CD4-positive, alpha-beta T cell (primary cell): ENCODE measurements at regions not wholly inside any gene's neighbourhood (a gene's known extent, or its start where the extent isn't known, plus 50 kb on each side); places are given as distances from the start of the nearest gene placed in this dataset.
A peak's percentile ranks its signal among the peaks of the same experiment; 100 is the strongest.

Source experiments
- ATAC-seq: fragments of 200-7000 bp; cut with Tn5 transposase; one replicate; pipeline ENCODE4 v1.10.0; 2022; ENCODE audit warnings: mild to moderate bottlenecking; ENCODE audit not compliant: poor library complexity
- CTCF ChIA-PET: fragments of 350-600 bp; sonication (Branson Sonifier 250); formaldehyde crosslinking; loops from one replicate; lab custom pipeline; 2021; ENCODE audit warnings: antibody characterized with exemption, inconsistent platforms; lab: Charles Lee
- POLR2A ChIA-PET: fragments of 350-600 bp; sonication (Branson Sonifier 250); formaldehyde crosslinking; loops from one replicate; lab custom pipeline; 2021; ENCODE audit warnings: antibody characterized with exemption, inconsistent platforms; lab: Charles Lee
- DNase-seq, 14 experiments: peaks; one replicate each; pipeline ENCODE4 v3.0.0-alpha.2; 2013 to 2020; ENCODE audit warnings: mixed read lengths in 2 of 14
- H3K27ac ChIP-seq, 2 donors: one replicate each; pipeline versions ENCODE4 v1.5.1 to v1.7.0; 2013; ENCODE audit warnings: low read length in 2 of 2, low read depth in 1 of 2, mild to moderate bottlenecking in 1 of 2
- H3K27me3 ChIP-seq, 2 experiments: 1 replicate in 1 of 2; 2 replicates in 1 of 2; pipeline versions ENCODE4 v1.6.1 to v1.7.0; 2013; ENCODE audit warnings: low read length in 2 of 2, control low read depth in 1 of 2, mild to moderate bottlenecking in 1 of 2, moderate library complexity in 1 of 2; ENCODE audit not compliant: insufficient read depth in 2 of 2, control insufficient read depth in 1 of 2
- H3K36me3 ChIP-seq: one replicate; pipeline ENCODE4 v1.6.1; 2013; ENCODE audit warnings: low read length, control low read depth; ENCODE audit not compliant: insufficient read depth
- H3K4me1 ChIP-seq: one replicate; pipeline ENCODE4 v1.6.1; 2013; ENCODE audit warnings: low read length, control low read depth; ENCODE audit not compliant: insufficient read depth
- H3K4me3 ChIP-seq: one replicate; pipeline ENCODE4 v1.5.1; 2013; ENCODE audit warnings: mild to moderate bottlenecking, low read length, moderate library complexity
- H3K9me3 ChIP-seq, 2 experiments: 1 replicate in 1 of 2; 2 replicates in 1 of 2; pipeline versions ENCODE4 v1.6.1 to v1.7.0; 2013; ENCODE audit warnings: low read length in 2 of 2, mild to moderate bottlenecking in 2 of 2, control low read depth in 1 of 2, moderate library complexity in 1 of 2; ENCODE audit not compliant: control insufficient read depth in 1 of 2, insufficient read depth in 1 of 2
- H3K27ac Mint-ChIP-seq: one replicate; pipeline ENCODE4 v1.8.0; 2020; ENCODE audit warnings: mixed read lengths
- H3K27me3 Mint-ChIP-seq: one replicate; pipeline ENCODE4 v1.8.0; 2021; ENCODE audit warnings: mixed read lengths
- H3K36me3 Mint-ChIP-seq: one replicate; pipeline ENCODE4 v1.8.0; 2021; ENCODE audit warnings: low read depth, mixed read lengths
- H3K4me1 Mint-ChIP-seq: one replicate; pipeline ENCODE4 v1.8.0; 2021; ENCODE audit warnings: low read depth, mixed read lengths
- H3K4me3 Mint-ChIP-seq: one replicate; pipeline ENCODE4 v1.8.0; 2020; ENCODE audit warnings: mild to moderate bottlenecking, mixed read lengths
- H3K9me3 Mint-ChIP-seq: one replicate; pipeline ENCODE4 v1.8.0; 2020; ENCODE audit warnings: mixed read lengths
- CTCF ChIP-seq: fragments of 200-600 bp; IDR thresholded peaks from one replicate; pipeline ENCODE4 v1.8.0; 2022; ENCODE audit warnings: antibody characterized with exemption, mild to moderate bottlenecking
- intact Hi-C, 2 experiments: fragments of 100-400 bp; cut with DNase I in 1 of 2; cut with micrococcal nuclease in 1 of 2; formaldehyde crosslinking; loops; one replicate each; pipeline versions ENCODE4 v1.15.1 to v1.9.0; 2023 to 2025; cut with DNase I, micrococcal nuclease

GRCh38 chr5:89418407-89419085, 535.6 kb upstream of the MEF2C start:
- no peak overlapping the region for H3K27ac Mint-ChIP-seq
- CTCF ChIA-PET = no interaction called here
- H3K36me3 ChIP-seq = no peaks in the 10 kb centered on the region
- peaks cover 3% of the 10 kb centered on the region for H3K9me3 Mint-ChIP-seq
- no peaks in the 10 kb centered on the region for H3K4me1 Mint-ChIP-seq
- no peaks in the 10 kb centered on the region for H3K27me3 Mint-ChIP-seq
- H3K9me3 ChIP-seq = peaks cover 0 to 5% of the 10 kb centered on the region in 2 experiments
- H3K36me3 Mint-ChIP-seq = no peaks in the 10 kb centered on the region
- intact Hi-C loops = no loop called here
- H3K4me1 ChIP-seq = no peaks in the 10 kb centered on the region
- POLR2A ChIA-PET = no interaction called here
- ATAC-seq (no peak), DNase-seq (peak in 2 of 14 experiments; percentile 15 to 32)
- H3K27ac ChIP-seq = no peak overlapping the region
- no peak for TF ChIP-seq CTCF
- H3K4me3 ChIP-seq = no peak overlapping the region
- no peaks in the 10 kb centered on the region for H3K27me3 ChIP-seq
- H3K4me3 Mint-ChIP-seq = no peak overlapping the region

- Histone ChIP-seq H3K4me3 (no peak overlapping the region), H3K27me3 (no peaks in the 10 kb centered on the region), H3K4me1 (no peaks in the 10 kb centered on the region), H3K27ac (no peak overlapping the region), H3K36me3 (no peaks in the 10 kb centered on the region), H3K9me3 (peaks cover 0 to 5% of the 10 kb centered on the region in 2 experiments)
- no peaks in the 10 kb centered on the region for H3K4me1 Mint-ChIP-seq
- no peak overlapping the region for H3K27ac Mint-ChIP-seq
- peaks cover 3% of the 10 kb centered on the region for H3K9me3 Mint-ChIP-seq
- ChIA-PET POLR2A (no interaction called here), CTCF (no interaction called here)
- no peak overlapping the region for H3K4me3 Mint-ChIP-seq
- intact Hi-C loops = no loop called here
- no peak for TF ChIP-seq CTCF
- no peaks in the 10 kb centered on the region for H3K27me3 Mint-ChIP-seq
- no peaks in the 10 kb centered on the region for H3K36me3 Mint-ChIP-seq
- DNase-seq (no peak), ATAC-seq (no peak)
Observed at GRCh38 chr5:89417990-89418389, 535.0 kb upstream of the MEF2C start.

GRCh38 chr5:89417515-89417914, 534.5 kb upstream of the MEF2C start:
- Mint-ChIP-seq H3K36me3 (no peaks in the 10 kb centered on the region), H3K27ac (no peak overlapping the region), H3K9me3 (peaks cover 7% of the 10 kb centered on the region), H3K4me3 (no peak overlapping the region), H3K27me3 (no peaks in the 10 kb centered on the region), H3K4me1 (no peaks in the 10 kb centered on the region)
- intact Hi-C loops = no loop called here
- H3K27me3 ChIP-seq = no peaks in the 10 kb centered on the region
- no peaks in the 10 kb centered on the region for H3K4me1 ChIP-seq
- peaks cover 0 to 5% of the 10 kb centered on the region in 2 experiments for H3K9me3 ChIP-seq
- DNase-seq (no peak), ATAC-seq (no peak)
- ChIA-PET CTCF (no interaction called here), POLR2A (no interaction called here)
- no peak overlapping the region for H3K27ac ChIP-seq
- H3K36me3 ChIP-seq = no peaks in the 10 kb centered on the region
- TF ChIP-seq CTCF = no peak
- H3K4me3 ChIP-seq = no peak overlapping the region
